Liver (tissue), 7 donors: ENCODE measurements at regions not wholly inside any gene's neighbourhood (a gene's known extent, or its start where the extent isn't known, plus 50 kb on each side); places are given as distances from the start of the nearest gene placed in this dataset.

Source experiments
- DNase-seq: peaks from one replicate; pipeline ENCODE4 v3.0.0-alpha.2; 2017; ENCODE audit warnings: low spot score
- H3K27ac ChIP-seq, 2 donors: one replicate each; pipeline ENCODE4 v1.7.0; 2013; ENCODE audit warnings: inconsistent platforms in 2 of 2, low read length in 2 of 2, control low read depth in 1 of 2, low read depth in 1 of 2, mild to moderate bottlenecking in 1 of 2
- H3K27me3 ChIP-seq, 4 donors: one replicate each; pipeline versions ENCODE4 v1.6.1 to v1.7.0; 2013; ENCODE audit warnings: low read length in 3 of 4, inconsistent platforms in 1 of 4, mild to moderate bottlenecking in 1 of 4, moderate library complexity in 1 of 4; ENCODE audit not compliant: control insufficient read depth in 4 of 4, insufficient read depth in 4 of 4
- H3K36me3 ChIP-seq, 4 donors: one replicate each; pipeline versions ENCODE4 v1.6.1 to v1.7.0; 2013; ENCODE audit warnings: low read length in 3 of 4, mild to moderate bottlenecking in 3 of 4, low read depth in 1 of 4, moderate library complexity in 1 of 4; ENCODE audit not compliant: control insufficient read depth in 4 of 4, insufficient read depth in 3 of 4
- H3K4me1 ChIP-seq, 4 donors: one replicate each; pipeline versions ENCODE4 v1.6.1 to v1.7.0; 2013; ENCODE audit warnings: low read length in 3 of 4, mild to moderate bottlenecking in 3 of 4, moderate library complexity in 1 of 4; ENCODE audit not compliant: control insufficient read depth in 4 of 4, insufficient read depth in 4 of 4
- H3K4me3 ChIP-seq, 3 donors: one replicate each; pipeline versions ENCODE4 v1.6.1 to v1.7.0; 2013; ENCODE audit warnings: low read length in 3 of 3, control low read depth in 1 of 3, low read depth in 1 of 3, mild to moderate bottlenecking in 1 of 3
- H3K9ac ChIP-seq, 2 donors: one replicate each; pipeline ENCODE4 v1.7.0; 2013; ENCODE audit warnings: low read length in 2 of 2, mild to moderate bottlenecking in 2 of 2, moderate library complexity in 2 of 2, control low read depth in 1 of 2, low read depth in 1 of 2
- H3K9me3 ChIP-seq, 4 donors: one replicate each; pipeline versions ENCODE4 v1.6.1 to v1.7.0; 2013; ENCODE audit warnings: low read length in 3 of 4; ENCODE audit not compliant: control insufficient read depth in 4 of 4
- EGR1 ChIP-seq, 2 donors: IDR thresholded peaks; 2 replicates each; pipeline ENCODE4 v1.6.1; 2016 to 2018; ENCODE audit warnings: antibody characterized with exemption in 2 of 2, low read depth in 2 of 2
- FOXA1 ChIP-seq: IDR thresholded peaks from 2 replicates; pipeline ENCODE4 v1.6.1; 2016; ENCODE audit warnings: antibody characterized with exemption
- FOXA2 ChIP-seq: IDR thresholded peaks from 2 replicates; pipeline ENCODE4 v1.6.1; 2016; ENCODE audit warnings: antibody characterized with exemption
- GABPA ChIP-seq, 2 donors: IDR thresholded peaks in 1 of 2; conservative IDR thresholded peaks in 1 of 2; 2 replicates each; pipeline ENCODE4 v1.6.1; 2016; ENCODE audit warnings: antibody characterized with exemption in 2 of 2, mild to moderate bottlenecking in 1 of 2, moderate library complexity in 1 of 2
- HNF4G ChIP-seq: IDR thresholded peaks from 2 replicates; pipeline ENCODE4 v1.6.1; 2016; ENCODE audit warnings: antibody characterized with exemption
- JUND ChIP-seq, 2 donors: IDR thresholded peaks; 2 replicates each; pipeline ENCODE4 v1.6.1; 2016; ENCODE audit warnings: antibody characterized with exemption in 2 of 2
- NR2F2 ChIP-seq: IDR thresholded peaks from 2 replicates; pipeline ENCODE4 v1.6.1; 2016; ENCODE audit warnings: antibody characterized with exemption
- RAD21 ChIP-seq, 2 donors: IDR thresholded peaks; 2 replicates each; pipeline ENCODE4 v1.6.1; 2016; ENCODE audit warnings: antibody characterized with exemption in 2 of 2, mild to moderate bottlenecking in 2 of 2
- RXRA ChIP-seq, 2 donors: IDR thresholded peaks; 2 replicates each; pipeline ENCODE4 v1.6.1; 2017 to 2018; ENCODE audit warnings: antibody characterized with exemption in 2 of 2, mild to moderate bottlenecking in 1 of 2
- SP1 ChIP-seq: IDR thresholded peaks from 2 replicates; pipeline ENCODE4 v1.6.1; 2018; ENCODE audit warnings: antibody characterized with exemption, mild to moderate bottlenecking
- TAF1 ChIP-seq: conservative IDR thresholded peaks from 2 replicates; pipeline ENCODE4 v1.6.1; 2016; ENCODE audit warnings: antibody characterized with exemption, mild to moderate bottlenecking
- YY1 ChIP-seq: IDR thresholded peaks from 2 replicates; pipeline ENCODE4 v1.6.1; 2016; ENCODE audit warnings: antibody characterized with exemption, mild to moderate bottlenecking
- WGBS: extraction: QIAGEN DNeasy Blood & Tissue Kit; methylation state at CpG from one replicate; pipeline ENCODE4 v1.1.7; 2013; 5-methylcytosine and 5-hydroxymethylcytosine counted together
- TF ChIP-seq, protein P1 (sequence below): IDR thresholded peaks from 2 replicates; pipeline ENCODE4 v1.6.1; 2016; ENCODE audit warnings: antibody characterized with exemption
- TF ChIP-seq, protein P2 (sequence below): IDR thresholded peaks from 2 replicates; pipeline ENCODE4 v1.6.1; 2016; ENCODE audit warnings: antibody characterized with exemption
- TF ChIP-seq, protein P3 (sequence below): IDR thresholded peaks from 2 replicates; pipeline ENCODE4 v1.6.1; 2016; ENCODE audit warnings: antibody characterized with exemption, mild to moderate bottlenecking
- TF ChIP-seq, protein P4 (sequence below): IDR thresholded peaks from 2 replicates; pipeline ENCODE4 v1.6.1; 2016; ENCODE audit warnings: antibody characterized with exemption
- donor health status: healthy.
- donor health status: healthy.
- donor health status: healthy.
- donor health status: healthy.

DNA sequence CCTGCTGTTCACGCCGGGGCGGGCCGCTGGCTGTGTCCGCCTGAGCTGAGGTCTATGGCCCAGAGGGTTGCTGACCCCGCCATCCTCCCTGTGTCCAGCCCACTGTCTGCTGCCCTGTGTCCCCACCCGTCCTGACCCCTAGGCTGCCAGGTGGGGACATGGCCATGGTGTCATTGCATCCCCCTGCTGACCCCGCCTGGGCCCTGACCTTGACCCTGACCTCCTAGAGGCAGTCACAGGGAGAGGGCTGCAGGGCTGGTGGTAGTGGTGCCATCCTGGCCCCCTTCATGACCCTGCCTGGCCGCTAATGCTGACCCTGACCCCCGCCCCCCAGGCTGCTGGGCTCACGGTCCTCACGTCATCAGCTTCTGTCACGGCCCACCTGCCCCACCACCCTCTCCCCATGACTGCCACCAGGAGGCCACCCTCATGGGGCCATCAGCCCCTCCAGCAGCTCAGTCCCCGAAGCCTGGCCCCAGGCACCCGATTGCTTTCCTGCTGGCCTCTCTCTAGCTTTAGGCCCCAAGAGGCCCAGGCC, 285.9 kb downstream of the BRD1 start:
- H3K9me3 ChIP-seq = no peaks in the 10 kb centered on the region
- no peak overlapping the region for H3K9ac ChIP-seq
- WGBS = 91% methylated on average over 15 of the region's 15 CpGs
- H3K4me3 ChIP-seq = no peak overlapping the region
- H3K4me1 ChIP-seq = no peaks in the 10 kb centered on the region
- H3K36me3 ChIP-seq = no peaks in the 10 kb centered on the region
- H3K27ac ChIP-seq = no peak overlapping the region
- no peak for TF ChIP-seq RXRA (IDR thresholded peaks at IDR 0.05)
- TF ChIP-seq, protein P1, sequence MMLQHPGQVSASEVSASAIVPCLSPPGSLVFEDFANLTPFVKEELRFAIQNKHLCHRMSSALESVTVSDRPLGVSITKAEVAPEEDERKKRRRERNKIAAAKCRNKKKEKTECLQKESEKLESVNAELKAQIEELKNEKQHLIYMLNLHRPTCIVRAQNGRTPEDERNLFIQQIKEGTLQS = no peak
- no peak for TF ChIP-seq JUND (IDR thresholded peaks at IDR 0.05)
- TF ChIP-seq RAD21 (IDR thresholded peaks at IDR 0.05) = no peak
- TF ChIP-seq EGR1 (IDR thresholded peaks at IDR 0.05; ENCODE audit: low read depth in 2 of 2) = no peak
- no peak for TF ChIP-seq FOXA2
- no peak for TF ChIP-seq NR2F2
- TF ChIP-seq, protein P2, sequence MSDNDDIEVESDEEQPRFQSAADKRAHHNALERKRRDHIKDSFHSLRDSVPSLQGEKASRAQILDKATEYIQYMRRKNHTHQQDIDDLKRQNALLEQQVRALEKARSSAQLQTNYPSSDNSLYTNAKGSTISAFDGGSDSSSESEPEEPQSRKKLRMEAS = no peak
- no peak for TF ChIP-seq FOXA1
- TF ChIP-seq YY1 = no peak
- TF ChIP-seq SP1 = no peak
- no peak for TF ChIP-seq TAF1
- no peak for TF ChIP-seq HNF4G
- TF ChIP-seq, protein P3, sequence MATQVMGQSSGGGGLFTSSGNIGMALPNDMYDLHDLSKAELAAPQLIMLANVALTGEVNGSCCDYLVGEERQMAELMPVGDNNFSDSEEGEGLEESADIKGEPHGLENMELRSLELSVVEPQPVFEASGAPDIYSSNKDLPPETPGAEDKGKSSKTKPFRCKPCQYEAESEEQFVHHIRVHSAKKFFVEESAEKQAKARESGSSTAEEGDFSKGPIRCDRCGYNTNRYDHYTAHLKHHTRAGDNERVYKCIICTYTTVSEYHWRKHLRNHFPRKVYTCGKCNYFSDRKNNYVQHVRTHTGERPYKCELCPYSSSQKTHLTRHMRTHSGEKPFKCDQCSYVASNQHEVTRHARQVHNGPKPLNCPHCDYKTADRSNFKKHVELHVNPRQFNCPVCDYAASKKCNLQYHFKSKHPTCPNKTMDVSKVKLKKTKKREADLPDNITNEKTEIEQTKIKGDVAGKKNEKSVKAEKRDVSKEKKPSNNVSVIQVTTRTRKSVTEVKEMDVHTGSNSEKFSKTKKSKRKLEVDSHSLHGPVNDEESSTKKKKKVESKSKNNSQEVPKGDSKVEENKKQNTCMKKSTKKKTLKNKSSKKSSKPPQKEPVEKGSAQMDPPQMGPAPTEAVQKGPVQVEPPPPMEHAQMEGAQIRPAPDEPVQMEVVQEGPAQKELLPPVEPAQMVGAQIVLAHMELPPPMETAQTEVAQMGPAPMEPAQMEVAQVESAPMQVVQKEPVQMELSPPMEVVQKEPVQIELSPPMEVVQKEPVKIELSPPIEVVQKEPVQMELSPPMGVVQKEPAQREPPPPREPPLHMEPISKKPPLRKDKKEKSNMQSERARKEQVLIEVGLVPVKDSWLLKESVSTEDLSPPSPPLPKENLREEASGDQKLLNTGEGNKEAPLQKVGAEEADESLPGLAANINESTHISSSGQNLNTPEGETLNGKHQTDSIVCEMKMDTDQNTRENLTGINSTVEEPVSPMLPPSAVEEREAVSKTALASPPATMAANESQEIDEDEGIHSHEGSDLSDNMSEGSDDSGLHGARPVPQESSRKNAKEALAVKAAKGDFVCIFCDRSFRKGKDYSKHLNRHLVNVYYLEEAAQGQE = no peak
- no peak for TF ChIP-seq GABPA (IDR thresholded peaks at IDR 0.05 in 1 of 2, conservative IDR thresholded peaks at IDR 0.05 in 1 of 2)
- TF ChIP-seq, protein P4, sequence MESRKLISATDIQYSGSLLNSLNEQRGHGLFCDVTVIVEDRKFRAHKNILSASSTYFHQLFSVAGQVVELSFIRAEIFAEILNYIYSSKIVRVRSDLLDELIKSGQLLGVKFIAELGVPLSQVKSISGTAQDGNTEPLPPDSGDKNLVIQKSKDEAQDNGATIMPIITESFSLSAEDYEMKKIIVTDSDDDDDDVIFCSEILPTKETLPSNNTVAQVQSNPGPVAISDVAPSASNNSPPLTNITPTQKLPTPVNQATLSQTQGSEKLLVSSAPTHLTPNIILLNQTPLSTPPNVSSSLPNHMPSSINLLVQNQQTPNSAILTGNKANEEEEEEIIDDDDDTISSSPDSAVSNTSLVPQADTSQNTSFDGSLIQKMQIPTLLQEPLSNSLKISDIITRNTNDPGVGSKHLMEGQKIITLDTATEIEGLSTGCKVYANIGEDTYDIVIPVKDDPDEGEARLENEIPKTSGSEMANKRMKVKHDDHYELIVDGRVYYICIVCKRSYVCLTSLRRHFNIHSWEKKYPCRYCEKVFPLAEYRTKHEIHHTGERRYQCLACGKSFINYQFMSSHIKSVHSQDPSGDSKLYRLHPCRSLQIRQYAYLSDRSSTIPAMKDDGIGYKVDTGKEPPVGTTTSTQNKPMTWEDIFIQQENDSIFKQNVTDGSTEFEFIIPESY = no peak
- DNase-seq = no peak
- H3K27me3 ChIP-seq = no peaks in the 10 kb centered on the region

DNA sequence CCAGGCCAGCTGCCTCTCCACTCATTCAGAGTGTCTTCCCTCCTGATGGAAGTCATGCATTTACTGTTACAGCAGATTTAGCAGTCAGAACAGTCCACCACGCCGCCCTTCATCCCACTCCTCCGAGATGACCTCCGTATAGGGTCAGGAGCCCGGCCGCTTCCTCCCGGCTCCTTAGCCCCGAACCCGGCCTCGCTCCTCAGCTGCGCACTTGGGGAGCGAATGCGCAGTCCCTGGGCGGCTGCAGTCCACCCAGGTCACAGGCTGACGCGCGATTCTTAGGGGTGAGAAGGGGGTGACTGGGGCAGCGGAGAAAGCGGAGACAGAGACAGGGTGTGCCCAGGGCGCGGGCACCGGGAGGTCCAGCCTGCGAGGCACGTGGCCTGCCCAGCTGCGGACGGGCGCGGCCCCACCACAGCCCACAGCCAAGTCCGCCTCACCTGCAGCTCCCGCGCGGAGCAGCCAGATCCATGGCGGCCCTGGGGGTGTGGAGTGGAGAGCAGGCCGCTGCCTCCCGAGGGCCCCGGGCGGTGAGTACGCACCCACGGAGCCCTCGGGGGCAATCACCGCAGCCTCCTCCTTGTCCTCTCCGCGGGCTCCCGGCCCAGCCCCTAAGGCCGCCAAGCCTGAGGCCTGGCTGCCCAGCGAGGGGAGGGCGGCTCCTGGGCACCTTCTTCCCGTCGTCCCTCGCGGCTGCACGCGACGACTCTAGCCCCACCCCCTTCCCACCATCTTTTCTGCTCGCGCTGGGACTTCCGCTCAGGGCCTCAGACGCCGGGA, 286.6 kb downstream of the BRD1 start:
- H3K27me3 ChIP-seq = no peaks in the 10 kb centered on the region
- WGBS = 97% methylated on average over 59 of the region's 59 CpGs
- H3K4me1 ChIP-seq = no peaks in the 10 kb centered on the region
- no peaks in the 10 kb centered on the region for H3K9me3 ChIP-seq
- H3K4me3 ChIP-seq = no peak overlapping the region
- no peak overlapping the region for H3K9ac ChIP-seq
- DNase-seq = no peak
- no peaks in the 10 kb centered on the region for H3K36me3 ChIP-seq
- H3K27ac ChIP-seq = no peak overlapping the region
- no peak for TF ChIP-seq FOXA2
- TF ChIP-seq, protein P3 = no peak
- TF ChIP-seq GABPA (IDR thresholded peaks at IDR 0.05 in 1 of 2, conservative IDR thresholded peaks at IDR 0.05 in 1 of 2) = no peak
- TF ChIP-seq, protein P4 = no peak
- no peak for TF ChIP-seq JUND (IDR thresholded peaks at IDR 0.05)
- TF ChIP-seq EGR1 (IDR thresholded peaks at IDR 0.05; ENCODE audit: low read depth in 2 of 2) = no peak
- no peak for TF ChIP-seq FOXA1
- no peak for TF ChIP-seq YY1
- TF ChIP-seq TAF1 = no peak
- TF ChIP-seq SP1 = no peak
- TF ChIP-seq HNF4G = no peak
- TF ChIP-seq RXRA (IDR thresholded peaks at IDR 0.05) = no peak
- no peak for TF ChIP-seq NR2F2
- TF ChIP-seq, protein P1 = no peak
